HepG2 (cell line): ENCODE measurements at regions not wholly inside any gene's neighbourhood (a gene's known extent, or its start where the extent isn't known, plus 50 kb on each side); places are given as distances from the start of the nearest gene placed in this dataset.

Experiments
- CEBPB ChIP-seq: IDR thresholded peaks from 2 replicates; pipeline ENCODE4 v1.6.1; 2011; ENCODE audit warnings: low read depth, low read length, improper control_type of control experiment, borderline replicate concordance
- DPF2 ChIP-seq: sonication (generic); formaldehyde crosslinking; IDR thresholded peaks from 2 replicates; pipeline ENCODE4 v1.4.0; 2020; ENCODE audit warnings: mild to moderate bottlenecking, low read depth, missing genetic modification reagents, borderline replicate concordance
- MAZ ChIP-seq, 2 experiments: sonication (generic) in 1 of 2; formaldehyde crosslinking in 1 of 2; IDR thresholded peaks; 2 replicates each; pipeline versions ENCODE4 v1.5.0 to v1.6.1; 2012 to 2020; ENCODE audit warnings: low read depth in 2 of 2, mild to moderate bottlenecking in 2 of 2, borderline replicate concordance in 1 of 2, improper control_type of control experiment in 1 of 2, low read length in 1 of 2, missing genetic modification reagents in 1 of 2, moderate library complexity in 1 of 2
- POLR2A ChIP-seq, 2 experiments: IDR thresholded peaks; 2 replicates each; pipeline ENCODE4 v1.6.1; 2011; ENCODE audit warnings: low read depth in 2 of 2, low read length in 2 of 2, mild to moderate bottlenecking in 1 of 2, moderate library complexity in 1 of 2; ENCODE audit not compliant: insufficient read depth in 1 of 2
- SAFB2 ChIP-seq: sonication (generic); formaldehyde crosslinking; IDR thresholded peaks from 2 replicates; pipeline ENCODE4 v1.5.1; 2020; ENCODE audit warnings: missing genetic modification reagents, low read depth, mild to moderate bottlenecking, borderline replicate concordance
- TAF1 ChIP-seq: sonication (generic); formaldehyde crosslinking; IDR thresholded peaks from 2 replicates; pipeline ENCODE4 v1.4.0; 2020; ENCODE audit warnings: missing genetic modification reagents
- TBP ChIP-seq: sonication (generic); formaldehyde crosslinking; IDR thresholded peaks from 2 replicates; pipeline ENCODE4 v1.5.0; 2020; ENCODE audit warnings: missing genetic modification reagents
- ZBTB21 ChIP-seq: sonication (generic); formaldehyde crosslinking; IDR thresholded peaks from 2 replicates; pipeline ENCODE4 v1.4.0; 2020; ENCODE audit warnings: missing genetic modification reagents
- ZNF883 ChIP-seq: sonication (generic); formaldehyde crosslinking; IDR thresholded peaks from 2 replicates; pipeline ENCODE4 v1.5.1; 2020; ENCODE audit warnings: mild to moderate bottlenecking, missing genetic modification reagents; ENCODE audit errors: not compliant biosample characterization
- TF ChIP-seq, protein P1 (sequence below): sonication (generic); formaldehyde crosslinking; IDR thresholded peaks from 2 replicates; pipeline ENCODE4 v1.4.0; 2020; ENCODE audit warnings: missing genetic modification reagents
- TF ChIP-seq, protein P2 (sequence below): sonication (generic); formaldehyde crosslinking; IDR thresholded peaks from 2 replicates; pipeline ENCODE4 v1.5.0; 2020; ENCODE audit warnings: mild to moderate bottlenecking, missing genetic modification reagents
- TF ChIP-seq, protein P3 (sequence below): sonication (generic); formaldehyde crosslinking; IDR thresholded peaks from 2 replicates; pipeline ENCODE4 v1.5.0; 2020; ENCODE audit warnings: mild to moderate bottlenecking, missing genetic modification reagents, moderate library complexity
- TF ChIP-seq, protein P4 (sequence below): sonication (generic); formaldehyde crosslinking; IDR thresholded peaks from 2 replicates; pipeline ENCODE4 v1.4.0; 2020; ENCODE audit warnings: missing genetic modification reagents

DNA sequence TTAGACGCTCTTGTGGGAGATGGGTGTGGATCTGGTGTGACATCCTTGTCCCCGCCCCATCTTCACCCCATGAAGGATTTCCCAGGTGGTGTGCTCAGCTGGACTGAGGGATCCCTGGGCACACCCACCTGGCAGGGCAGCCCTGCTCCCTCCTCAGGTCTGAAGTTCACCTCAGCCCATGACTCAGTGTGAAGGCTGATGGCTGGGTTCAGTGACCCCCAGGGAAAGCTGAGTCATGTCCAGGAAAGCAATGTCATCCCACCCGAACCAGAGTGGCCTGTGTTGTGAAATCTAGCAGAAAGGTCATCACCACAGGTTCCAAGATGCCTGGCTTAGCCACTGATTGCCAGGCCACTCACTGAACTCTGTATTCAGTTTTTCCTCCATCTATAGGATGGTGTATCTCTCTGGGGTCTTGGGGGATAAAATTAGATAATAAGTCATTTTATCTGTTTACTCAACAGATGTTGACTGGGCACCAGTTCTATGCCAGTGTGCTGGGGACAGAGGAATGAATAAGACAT, 97.7 kb upstream of the JUN start:
- TF ChIP-seq TBP (CRISPR knock-in tag), result no peak
- peak; percentile 99 for TF ChIP-seq CEBPB
- TF ChIP-seq, protein P1, sequence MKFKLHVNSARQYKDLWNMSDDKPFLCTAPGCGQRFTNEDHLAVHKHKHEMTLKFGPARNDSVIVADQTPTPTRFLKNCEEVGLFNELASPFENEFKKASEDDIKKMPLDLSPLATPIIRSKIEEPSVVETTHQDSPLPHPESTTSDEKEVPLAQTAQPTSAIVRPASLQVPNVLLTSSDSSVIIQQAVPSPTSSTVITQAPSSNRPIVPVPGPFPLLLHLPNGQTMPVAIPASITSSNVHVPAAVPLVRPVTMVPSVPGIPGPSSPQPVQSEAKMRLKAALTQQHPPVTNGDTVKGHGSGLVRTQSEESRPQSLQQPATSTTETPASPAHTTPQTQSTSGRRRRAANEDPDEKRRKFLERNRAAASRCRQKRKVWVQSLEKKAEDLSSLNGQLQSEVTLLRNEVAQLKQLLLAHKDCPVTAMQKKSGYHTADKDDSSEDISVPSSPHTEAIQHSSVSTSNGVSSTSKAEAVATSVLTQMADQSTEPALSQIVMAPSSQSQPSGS, result peak; percentile 95
- TF ChIP-seq DPF2 (CRISPR knock-in tag), result peak; percentile 69; the same call in 1 of the 2 replicates
- TF ChIP-seq POLR2A (IDR thresholded peaks at IDR 0.05; ENCODE audit: insufficient read depth in 1 of 2, low read depth in 2 of 2, low read length in 2 of 2), result no peak
- peak; percentile 34; the same call in 1 of the 2 replicates for TF ChIP-seq MAZ (IDR thresholded peaks at IDR 0.05; ENCODE audit: borderline replicate concordance, low read depth, low read length)
- TF ChIP-seq MAZ (CRISPR knock-in tag; IDR thresholded peaks at IDR 0.05; ENCODE audit: low read depth), result no peak; the same call in 1 of the 2 replicates
- TF ChIP-seq, protein P2, sequence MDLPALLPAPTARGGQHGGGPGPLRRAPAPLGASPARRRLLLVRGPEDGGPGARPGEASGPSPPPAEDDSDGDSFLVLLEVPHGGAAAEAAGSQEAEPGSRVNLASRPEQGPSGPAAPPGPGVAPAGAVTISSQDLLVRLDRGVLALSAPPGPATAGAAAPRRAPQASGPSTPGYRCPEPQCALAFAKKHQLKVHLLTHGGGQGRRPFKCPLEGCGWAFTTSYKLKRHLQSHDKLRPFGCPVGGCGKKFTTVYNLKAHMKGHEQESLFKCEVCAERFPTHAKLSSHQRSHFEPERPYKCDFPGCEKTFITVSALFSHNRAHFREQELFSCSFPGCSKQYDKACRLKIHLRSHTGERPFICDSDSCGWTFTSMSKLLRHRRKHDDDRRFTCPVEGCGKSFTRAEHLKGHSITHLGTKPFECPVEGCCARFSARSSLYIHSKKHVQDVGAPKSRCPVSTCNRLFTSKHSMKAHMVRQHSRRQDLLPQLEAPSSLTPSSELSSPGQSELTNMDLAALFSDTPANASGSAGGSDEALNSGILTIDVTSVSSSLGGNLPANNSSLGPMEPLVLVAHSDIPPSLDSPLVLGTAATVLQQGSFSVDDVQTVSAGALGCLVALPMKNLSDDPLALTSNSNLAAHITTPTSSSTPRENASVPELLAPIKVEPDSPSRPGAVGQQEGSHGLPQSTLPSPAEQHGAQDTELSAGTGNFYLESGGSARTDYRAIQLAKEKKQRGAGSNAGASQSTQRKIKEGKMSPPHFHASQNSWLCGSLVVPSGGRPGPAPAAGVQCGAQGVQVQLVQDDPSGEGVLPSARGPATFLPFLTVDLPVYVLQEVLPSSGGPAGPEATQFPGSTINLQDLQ (CRISPR knock-in tag), result no peak
- TF ChIP-seq ZBTB21 (CRISPR knock-in tag), result 0 out of 2 replicates have a peak, but pooled peaks have one; percentile 39
- TF ChIP-seq ZNF883, result no peak
- TF ChIP-seq, protein P3, sequence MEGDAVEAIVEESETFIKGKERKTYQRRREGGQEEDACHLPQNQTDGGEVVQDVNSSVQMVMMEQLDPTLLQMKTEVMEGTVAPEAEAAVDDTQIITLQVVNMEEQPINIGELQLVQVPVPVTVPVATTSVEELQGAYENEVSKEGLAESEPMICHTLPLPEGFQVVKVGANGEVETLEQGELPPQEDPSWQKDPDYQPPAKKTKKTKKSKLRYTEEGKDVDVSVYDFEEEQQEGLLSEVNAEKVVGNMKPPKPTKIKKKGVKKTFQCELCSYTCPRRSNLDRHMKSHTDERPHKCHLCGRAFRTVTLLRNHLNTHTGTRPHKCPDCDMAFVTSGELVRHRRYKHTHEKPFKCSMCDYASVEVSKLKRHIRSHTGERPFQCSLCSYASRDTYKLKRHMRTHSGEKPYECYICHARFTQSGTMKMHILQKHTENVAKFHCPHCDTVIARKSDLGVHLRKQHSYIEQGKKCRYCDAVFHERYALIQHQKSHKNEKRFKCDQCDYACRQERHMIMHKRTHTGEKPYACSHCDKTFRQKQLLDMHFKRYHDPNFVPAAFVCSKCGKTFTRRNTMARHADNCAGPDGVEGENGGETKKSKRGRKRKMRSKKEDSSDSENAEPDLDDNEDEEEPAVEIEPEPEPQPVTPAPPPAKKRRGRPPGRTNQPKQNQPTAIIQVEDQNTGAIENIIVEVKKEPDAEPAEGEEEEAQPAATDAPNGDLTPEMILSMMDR (CRISPR knock-in tag), result no peak
- no peak for TF ChIP-seq SAFB2 (CRISPR knock-in tag)
- TF ChIP-seq TAF1 (CRISPR knock-in tag), result no peak
- TF ChIP-seq, protein P4, sequence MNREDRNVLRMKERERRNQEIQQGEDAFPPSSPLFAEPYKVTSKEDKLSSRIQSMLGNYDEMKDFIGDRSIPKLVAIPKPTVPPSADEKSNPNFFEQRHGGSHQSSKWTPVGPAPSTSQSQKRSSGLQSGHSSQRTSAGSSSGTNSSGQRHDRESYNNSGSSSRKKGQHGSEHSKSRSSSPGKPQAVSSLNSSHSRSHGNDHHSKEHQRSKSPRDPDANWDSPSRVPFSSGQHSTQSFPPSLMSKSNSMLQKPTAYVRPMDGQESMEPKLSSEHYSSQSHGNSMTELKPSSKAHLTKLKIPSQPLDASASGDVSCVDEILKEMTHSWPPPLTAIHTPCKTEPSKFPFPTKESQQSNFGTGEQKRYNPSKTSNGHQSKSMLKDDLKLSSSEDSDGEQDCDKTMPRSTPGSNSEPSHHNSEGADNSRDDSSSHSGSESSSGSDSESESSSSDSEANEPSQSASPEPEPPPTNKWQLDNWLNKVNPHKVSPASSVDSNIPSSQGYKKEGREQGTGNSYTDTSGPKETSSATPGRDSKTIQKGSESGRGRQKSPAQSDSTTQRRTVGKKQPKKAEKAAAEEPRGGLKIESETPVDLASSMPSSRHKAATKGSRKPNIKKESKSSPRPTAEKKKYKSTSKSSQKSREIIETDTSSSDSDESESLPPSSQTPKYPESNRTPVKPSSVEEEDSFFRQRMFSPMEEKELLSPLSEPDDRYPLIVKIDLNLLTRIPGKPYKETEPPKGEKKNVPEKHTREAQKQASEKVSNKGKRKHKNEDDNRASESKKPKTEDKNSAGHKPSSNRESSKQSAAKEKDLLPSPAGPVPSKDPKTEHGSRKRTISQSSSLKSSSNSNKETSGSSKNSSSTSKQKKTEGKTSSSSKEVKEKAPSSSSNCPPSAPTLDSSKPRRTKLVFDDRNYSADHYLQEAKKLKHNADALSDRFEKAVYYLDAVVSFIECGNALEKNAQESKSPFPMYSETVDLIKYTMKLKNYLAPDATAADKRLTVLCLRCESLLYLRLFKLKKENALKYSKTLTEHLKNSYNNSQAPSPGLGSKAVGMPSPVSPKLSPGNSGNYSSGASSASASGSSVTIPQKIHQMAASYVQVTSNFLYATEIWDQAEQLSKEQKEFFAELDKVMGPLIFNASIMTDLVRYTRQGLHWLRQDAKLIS (CRISPR knock-in tag), result 0 out of 2 replicates have a peak, but pooled peaks have one; percentile 60
